ENCODE measurements at regions not wholly inside any gene's neighbourhood (a gene's known extent, or its start where the extent isn't known, plus 50 kb on each side); places are given as distances from the start of the nearest gene placed in this dataset.

GRCh38 chr6:134722200-134722870 is 227.6 kb downstream of the ALDH8A1 start:
- TF ChIP-seq CTCF (IDR thresholded peaks at IDR 0.05), result no peak
- CTCF ChIA-PET, result interaction anchor here (0.6 kb wide), 1 partner anchor 17 kb away, joined by 3 read pairs; no protein-coding TSS in a partner anchor
- POLR2A ChIA-PET, result no interaction called here
- Mint-ChIP-seq H3K36me3 (ENCODE audit: low read depth) (no peaks in the 10 kb centered on the region), H3K4me3 (no peak overlapping the region), H3K27me3 (peaks cover 12% of the 10 kb centered on the region), H3K27ac (no peak overlapping the region), H3K4me1 (no peaks in the 10 kb centered on the region), H3K9me3 (no peaks in the 10 kb centered on the region)
- ATAC-seq (ENCODE audit: low read depth), result no peak
- intact Hi-C loops (cut with micrococcal nuclease), result no loop called here
- no peak for DNase-seq

- H3K9me3 Mint-ChIP-seq, result no peaks in the 10 kb centered on the region
- ChIA-PET CTCF (no interaction called here), POLR2A (no interaction called here)
- DNase-seq (no peak), ATAC-seq (ENCODE audit: low read depth) (no peak)
- no peaks in the 10 kb centered on the region for H3K36me3 Mint-ChIP-seq (ENCODE audit: low read depth)
- no peak overlapping the region for H3K27ac Mint-ChIP-seq
- H3K4me3 Mint-ChIP-seq, result no peak overlapping the region
- peaks cover 10% of the 10 kb centered on the region for H3K27me3 Mint-ChIP-seq
- no peaks in the 10 kb centered on the region for H3K4me1 Mint-ChIP-seq
- TF ChIP-seq CTCF (IDR thresholded peaks at IDR 0.05), result no peak
- intact Hi-C loops (cut with micrococcal nuclease), result no loop called here
Measured at GRCh38 chr6:134721060-134721405, 228.9 kb downstream of the ALDH8A1 start.

- Mint-ChIP-seq H3K27ac (no peak overlapping the region), H3K36me3 (ENCODE audit: low read depth) (no peaks in the 10 kb centered on the region), H3K27me3 (peaks cover 5% of the 10 kb centered on the region), H3K4me3 (no peak overlapping the region), H3K4me1 (no peaks in the 10 kb centered on the region), H3K9me3 (no peaks in the 10 kb centered on the region)
- no peak for TF ChIP-seq CTCF (IDR thresholded peaks at IDR 0.05)
- ChIA-PET POLR2A (no interaction called here), CTCF (no interaction called here)
- intact Hi-C loops (cut with micrococcal nuclease), result no loop called here
- ATAC-seq (ENCODE audit: low read depth) (no peak), DNase-seq (no peak)
Measured at GRCh38 chr6:134720353-134721059, 229.4 kb downstream of the ALDH8A1 start.

- CTCF ChIA-PET, result no interaction called here
- no peak overlapping the region for H3K27ac Mint-ChIP-seq
- no peaks in the 10 kb centered on the region for H3K36me3 Mint-ChIP-seq (ENCODE audit: low read depth)
- H3K9me3 Mint-ChIP-seq, result no peaks in the 10 kb centered on the region
- POLR2A ChIA-PET, result no interaction called here
- no peak for DNase-seq
- ATAC-seq (ENCODE audit: low read depth), result no peak
- H3K27me3 Mint-ChIP-seq, result peaks cover 4% of the 10 kb centered on the region
- no peak for TF ChIP-seq CTCF (IDR thresholded peaks at IDR 0.05)
- H3K4me1 Mint-ChIP-seq, result no peaks in the 10 kb centered on the region
- H3K4me3 Mint-ChIP-seq, result no peak overlapping the region
- intact Hi-C loops (cut with micrococcal nuclease), result no loop called here
Measured at GRCh38 chr6:134719911-134720310, 230.0 kb downstream of the ALDH8A1 start.

GRCh38 chr6:134719286-134719685 is 230.6 kb downstream of the ALDH8A1 start:
- Mint-ChIP-seq H3K36me3 (ENCODE audit: low read depth) (no peaks in the 10 kb centered on the region), H3K4me3 (no peak overlapping the region), H3K27me3 (peaks cover 9% of the 10 kb centered on the region), H3K27ac (no peak overlapping the region), H3K4me1 (no peaks in the 10 kb centered on the region), H3K9me3 (no peaks in the 10 kb centered on the region)
- CTCF ChIA-PET, result interaction anchor here (0.6 kb wide), 1 partner anchor 221 kb away, joined by 3 read pairs; no protein-coding TSS in a partner anchor
- POLR2A ChIA-PET, result no interaction called here
- intact Hi-C loops (cut with micrococcal nuclease), result no loop called here
- TF ChIP-seq CTCF (IDR thresholded peaks at IDR 0.05), result no peak
- ATAC-seq (ENCODE audit: low read depth) (no peak), DNase-seq (no peak)
